ENCODE measurements at regions not wholly inside any gene's neighbourhood (a gene's known extent, or its start where the extent isn't known, plus 50 kb on each side); places are given as distances from the start of the nearest gene placed in this dataset.
"Not testable (repeated sequence)": the region's sequence is repeated elsewhere in the genome, so short reads cannot be mapped to it uniquely, and the experiment has no call there.

DNA sequence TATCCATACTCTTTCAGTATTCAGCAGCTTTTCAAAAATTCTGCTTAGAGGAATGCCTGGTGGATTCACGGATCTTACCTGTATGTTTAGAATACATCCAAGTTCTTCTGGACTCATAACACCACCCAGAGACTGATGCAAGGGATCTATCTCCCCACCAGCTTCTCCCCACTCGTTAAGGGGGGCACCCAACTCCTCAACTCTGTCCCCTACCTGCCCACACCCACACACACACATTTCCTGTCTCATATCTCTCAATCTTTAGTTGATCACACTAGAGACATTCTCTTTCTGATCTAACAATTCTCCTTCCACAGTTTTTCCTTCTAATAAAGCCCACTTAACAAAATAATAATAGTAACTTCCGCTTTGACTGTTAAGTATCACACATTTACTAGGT is 110.1 kb downstream of the DLEU7 start:
- no peak for DNase-seq

DNA sequence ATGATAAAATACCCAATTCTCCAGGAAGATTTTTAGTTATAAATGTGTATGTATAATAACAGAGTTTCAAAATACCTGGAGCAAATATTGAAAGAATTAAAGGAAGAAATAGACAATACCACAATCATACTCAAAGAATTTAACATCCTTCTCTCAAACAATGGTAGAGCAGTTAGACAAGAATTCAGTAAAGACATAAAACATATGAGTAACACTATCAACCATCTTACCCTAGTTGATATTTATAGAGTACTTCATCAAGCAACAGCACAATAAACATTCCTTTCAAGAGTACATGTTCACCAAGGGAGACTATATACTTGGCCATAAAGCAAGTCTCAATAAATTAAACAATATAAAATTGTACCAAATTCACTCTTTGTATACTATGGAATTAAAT is 108.4 kb downstream of the DLEU7 start:
- DNase-seq = no peak

DNA sequence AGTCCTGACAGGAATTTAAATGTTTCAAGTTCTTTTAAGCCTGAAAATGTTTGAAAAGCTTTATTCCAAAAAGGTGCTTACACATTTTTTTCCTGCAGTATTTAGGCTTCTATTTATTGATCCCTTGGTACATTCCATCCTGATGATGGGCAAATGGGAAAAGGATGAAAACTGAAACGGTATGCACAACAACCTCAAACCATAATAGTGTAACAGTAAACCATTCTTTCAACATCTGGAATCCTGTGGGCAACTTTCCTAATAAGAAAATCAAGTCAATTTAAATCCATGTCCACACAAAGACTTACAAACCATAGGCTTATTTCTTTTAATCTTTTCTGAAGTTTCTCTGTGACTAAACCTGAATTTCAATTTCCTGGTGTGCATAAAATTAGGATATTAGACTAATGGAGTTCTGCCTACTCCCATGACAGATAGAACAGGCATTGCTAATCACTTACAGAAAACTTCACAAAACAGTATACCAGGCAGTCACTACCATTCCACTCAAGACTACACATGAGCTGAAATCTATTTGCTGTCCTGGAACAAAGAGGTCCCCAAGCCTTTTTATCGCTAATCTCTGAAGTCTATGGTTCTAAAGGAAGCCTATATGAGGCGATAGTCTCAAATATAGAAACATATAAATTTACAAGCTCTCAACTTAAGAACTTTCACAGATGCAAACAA is 103.3 kb downstream of the DLEU7 start:
- no peak for DNase-seq

DNA sequence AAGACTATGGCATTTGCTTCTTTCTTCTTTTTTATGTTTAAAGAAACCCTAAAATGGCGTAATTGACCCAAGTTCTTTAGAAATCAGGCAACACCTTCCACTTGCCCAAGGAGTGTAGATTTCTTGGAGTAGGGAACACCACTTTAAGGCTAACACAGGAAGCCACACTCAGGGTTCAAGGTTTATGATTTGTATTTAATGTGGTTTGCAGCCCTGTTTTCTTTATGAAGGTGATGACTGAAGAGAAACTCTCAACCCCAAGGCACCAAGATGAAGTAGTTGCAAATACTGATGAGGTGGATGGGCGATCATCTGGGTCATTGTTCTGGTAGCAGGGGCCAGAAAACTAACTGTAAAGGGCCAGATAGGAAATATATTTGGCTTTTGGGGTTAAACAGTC is 101.1 kb downstream of the DLEU7 start:
- DNase-seq = no peak

DNA sequence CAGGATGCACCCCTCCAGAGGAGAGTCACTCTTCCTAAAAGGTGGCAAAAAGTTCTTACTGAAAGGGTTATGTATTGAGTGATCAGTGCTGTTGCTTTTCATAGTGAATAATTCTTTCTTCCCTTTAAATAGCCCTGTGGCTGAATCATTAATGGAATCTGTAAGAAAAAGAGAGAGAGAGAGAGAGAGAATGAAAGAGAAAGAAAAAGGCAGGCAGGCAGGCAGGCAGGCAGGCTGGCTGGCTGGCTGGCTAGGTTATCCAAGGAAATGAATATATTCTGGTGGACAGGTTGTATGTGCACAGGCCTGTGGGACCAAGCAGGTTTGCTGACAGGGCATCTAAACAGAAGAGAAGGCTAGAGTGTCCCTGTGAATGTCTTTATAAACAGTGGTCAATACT is 100.5 kb downstream of the DLEU7 start:
- DNase-seq = no peak

DNA sequence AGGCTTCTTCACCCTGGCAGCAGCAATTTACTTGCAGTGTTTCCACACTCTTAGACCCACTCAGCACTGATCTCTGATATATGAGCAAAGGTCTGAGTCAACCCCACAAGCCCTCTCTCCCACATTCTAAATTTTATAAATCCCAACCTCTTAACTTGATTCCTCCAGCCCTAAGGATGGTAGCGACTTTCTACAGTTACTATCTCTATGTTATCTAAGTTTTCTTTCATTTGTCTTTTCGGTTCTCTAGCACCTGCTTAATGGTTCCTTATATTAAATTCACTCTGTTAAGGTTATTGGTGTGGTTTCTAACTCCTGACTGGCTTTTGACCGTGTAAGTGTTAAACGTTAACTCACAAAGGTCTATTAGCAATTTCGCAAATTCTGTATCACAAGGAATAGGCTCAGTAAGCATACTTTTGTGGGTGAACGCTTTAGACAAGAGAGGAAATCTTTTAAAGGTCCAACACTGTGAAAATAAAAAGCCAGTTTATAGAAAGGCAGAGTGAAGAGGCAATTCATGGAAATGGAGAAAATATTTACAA is 99.3 kb downstream of the DLEU7 start:
- no peak for DNase-seq

DNA sequence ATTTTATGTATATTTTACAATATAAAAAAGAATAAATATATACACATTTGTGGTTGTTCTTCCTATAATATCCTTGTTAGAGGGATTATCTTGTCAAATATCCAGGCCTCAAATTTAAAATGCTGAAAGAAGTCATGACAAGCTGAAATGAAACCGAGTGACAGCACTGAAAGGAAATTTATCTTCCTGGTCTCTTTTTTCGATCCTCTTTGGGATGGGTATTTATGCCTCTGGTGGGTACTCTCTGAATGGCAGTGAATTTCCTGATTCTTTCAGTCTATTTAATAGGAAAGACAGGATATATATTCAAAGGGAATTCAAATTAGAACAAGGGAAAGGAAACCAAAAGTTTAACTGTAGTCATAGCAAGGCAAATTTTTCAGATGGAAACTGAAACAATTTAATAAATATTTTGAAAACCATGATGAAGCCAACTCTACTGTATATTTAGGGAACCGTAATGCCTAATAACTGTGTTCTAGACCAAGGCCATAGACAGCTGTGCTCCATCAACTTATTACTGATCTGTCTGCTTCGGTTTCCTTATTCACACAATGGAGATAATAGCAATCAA is 97.9 kb downstream of the DLEU7 start:
- no peak for DNase-seq

DNA sequence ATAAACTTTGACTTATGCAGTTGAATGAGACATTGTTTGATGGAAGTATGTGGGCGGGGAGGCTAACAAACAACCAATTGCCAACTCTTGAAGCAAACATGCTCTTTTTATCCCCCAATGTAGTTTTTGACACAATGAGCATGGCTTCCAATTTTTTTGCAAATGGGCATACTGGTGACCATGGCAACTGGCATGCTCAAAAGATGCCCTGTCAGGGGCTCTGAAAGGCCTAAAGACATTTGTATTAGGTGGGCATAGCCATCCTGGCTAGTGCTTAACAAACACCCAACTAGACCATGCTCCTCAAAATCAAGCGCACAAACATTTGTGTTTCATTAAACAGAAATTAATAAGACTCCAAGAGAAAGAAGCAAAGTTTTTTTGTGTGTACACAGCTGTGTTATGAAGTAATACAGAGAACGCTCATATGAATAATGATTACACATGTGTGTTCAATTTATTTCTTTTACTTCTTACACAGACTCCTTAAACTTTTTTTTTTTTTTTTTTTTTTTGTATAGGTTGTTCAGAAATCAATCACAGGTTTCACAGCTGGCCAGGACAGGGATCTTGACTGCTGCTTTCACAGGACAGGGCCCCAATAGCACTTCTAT is 95.6 kb downstream of the DLEU7 start:
- no peak for DNase-seq

DNA sequence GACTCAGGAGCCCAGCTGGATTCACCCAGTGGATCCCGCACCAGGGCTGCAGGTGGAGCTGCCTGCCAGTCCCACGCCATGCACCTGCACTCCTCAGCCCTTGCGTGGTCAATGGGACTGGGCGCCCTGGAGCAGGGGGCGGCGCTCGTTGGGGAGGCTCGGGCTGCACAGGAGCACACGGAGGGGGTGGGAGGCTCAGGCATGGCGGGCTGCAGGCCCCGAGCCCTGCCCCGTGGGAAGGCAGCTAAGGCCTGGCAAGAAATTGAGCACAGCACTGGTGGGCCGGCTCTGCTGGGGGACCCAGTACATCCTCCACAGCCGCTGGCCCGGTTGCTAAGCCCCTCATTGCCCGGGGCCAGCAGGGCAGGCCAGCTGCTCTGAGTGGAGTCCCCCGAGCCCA is 90.3 kb downstream of the DLEU7 start:
- DNase-seq = not testable (repeated sequence)

DNA sequence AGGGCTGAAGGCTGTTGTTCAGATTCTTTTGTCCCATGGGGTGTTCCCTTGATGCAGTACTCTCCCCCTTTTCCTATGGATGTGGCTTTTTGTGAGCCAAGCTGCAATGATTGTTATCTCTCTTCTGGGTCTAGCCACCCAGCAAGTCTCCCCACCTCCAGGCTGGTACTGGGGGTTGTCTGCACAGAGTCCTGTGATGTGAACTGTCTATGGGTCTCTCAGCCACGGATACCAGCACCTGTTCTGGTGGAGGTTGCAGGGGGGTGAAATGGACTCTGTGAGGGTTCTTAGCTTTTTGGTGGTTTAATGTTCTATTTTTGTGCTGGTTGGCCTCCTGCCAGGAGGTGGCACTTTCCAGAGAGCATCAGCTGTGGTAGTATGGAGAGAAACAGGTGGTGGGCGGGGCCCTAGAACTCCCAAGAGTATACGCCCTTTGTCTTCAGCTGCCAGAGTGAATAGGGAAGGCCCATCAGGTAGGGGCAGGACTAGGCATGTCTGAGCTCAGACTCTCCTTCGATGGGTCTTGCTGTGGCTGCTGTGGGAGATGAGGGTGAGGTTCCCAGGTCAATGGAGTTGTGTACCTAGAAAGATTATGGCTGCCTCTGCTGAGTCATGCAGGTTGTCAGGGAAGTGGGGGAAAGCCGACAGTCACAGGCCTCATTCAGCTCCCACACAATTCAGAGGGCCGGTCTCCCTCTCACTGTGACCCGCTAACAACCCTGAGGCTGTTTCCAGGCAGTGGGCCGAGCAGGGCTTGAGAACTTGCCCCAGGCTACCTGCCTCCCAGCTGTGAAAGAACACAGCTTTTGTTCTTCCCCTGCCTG is 87.4 kb downstream of the DLEU7 start:
- not testable (repeated sequence) for DNase-seq

DNA sequence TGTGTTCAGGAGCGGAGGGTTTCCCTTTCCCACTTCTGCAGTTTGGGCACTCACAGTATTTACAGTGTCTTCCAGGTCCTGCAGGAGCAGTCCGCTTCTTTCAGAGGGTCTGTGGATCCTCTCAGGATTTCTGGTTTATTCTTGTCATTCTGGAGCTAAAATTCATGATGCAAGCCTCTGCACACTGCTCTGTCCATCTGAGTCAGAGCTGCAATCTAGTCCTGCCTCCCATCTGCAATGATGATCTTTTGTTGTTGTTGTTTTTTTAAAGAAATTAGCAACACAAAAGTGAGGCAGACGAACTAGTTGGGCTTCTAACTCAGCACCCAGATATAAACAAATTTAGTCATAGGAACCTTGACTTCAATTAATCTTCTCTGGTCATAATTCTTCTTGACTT is 86.5 kb downstream of the DLEU7 start:
- DNase-seq = no peak

DNA sequence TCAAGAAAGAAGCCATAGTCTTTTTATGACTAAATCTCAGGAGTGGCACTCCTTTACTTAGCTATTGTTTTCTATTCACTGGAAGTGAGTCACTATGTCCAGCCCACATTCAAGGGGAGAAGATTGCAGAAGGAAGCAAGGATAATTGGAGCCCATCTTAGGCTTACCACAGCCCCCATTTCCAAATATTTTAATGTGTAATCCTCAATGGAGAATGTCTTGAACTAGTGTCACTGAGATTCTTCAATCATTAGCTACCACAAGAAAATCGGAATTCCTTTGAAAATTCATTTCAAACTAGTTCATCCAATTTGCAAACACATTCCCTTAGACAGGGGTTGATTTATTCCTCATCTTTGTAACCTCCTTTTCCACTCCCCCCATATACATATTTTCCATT is 84.7 kb downstream of the DLEU7 start:
- no peak for DNase-seq

DNA sequence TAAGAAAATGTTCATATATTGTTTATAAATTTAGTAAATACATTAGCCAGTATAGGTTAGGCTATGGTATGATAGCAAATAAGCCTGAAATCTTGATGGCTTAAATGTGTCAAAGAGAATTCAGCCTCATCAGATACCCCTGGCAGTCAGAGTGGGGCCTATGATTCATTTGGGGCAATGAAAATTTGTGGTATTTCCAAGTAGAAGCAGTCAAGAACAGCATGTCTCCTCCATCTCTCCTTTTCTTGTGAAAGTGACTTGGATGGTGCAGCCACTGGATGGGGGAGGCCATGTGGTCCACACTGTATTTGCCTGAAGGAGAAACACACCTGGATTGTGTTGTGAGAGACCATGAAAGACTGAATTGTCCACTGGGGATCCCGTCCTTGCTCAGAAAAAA is 82.7 kb downstream of the DLEU7 start:
- DNase-seq = no peak

DNA sequence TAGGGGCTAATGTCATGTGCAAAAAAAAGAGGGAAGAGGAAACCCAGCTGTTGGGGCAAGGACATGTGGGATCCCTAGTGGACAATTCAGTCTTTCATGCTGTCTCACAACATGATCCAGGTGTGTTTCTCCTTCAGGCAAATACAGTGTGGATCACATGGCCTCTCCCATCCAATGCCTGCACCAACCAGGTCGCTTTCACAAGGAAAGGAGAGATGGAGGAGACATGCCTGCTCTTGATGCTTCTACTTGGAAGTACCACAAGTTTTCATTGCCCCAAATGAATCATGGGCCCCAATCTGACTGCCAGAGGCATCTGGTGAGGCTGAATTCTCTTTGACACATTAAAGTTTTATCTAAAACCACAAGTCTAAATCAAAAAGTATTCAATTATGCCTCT is 82.1 kb downstream of the DLEU7 start:
- DNase-seq = no peak

DNA sequence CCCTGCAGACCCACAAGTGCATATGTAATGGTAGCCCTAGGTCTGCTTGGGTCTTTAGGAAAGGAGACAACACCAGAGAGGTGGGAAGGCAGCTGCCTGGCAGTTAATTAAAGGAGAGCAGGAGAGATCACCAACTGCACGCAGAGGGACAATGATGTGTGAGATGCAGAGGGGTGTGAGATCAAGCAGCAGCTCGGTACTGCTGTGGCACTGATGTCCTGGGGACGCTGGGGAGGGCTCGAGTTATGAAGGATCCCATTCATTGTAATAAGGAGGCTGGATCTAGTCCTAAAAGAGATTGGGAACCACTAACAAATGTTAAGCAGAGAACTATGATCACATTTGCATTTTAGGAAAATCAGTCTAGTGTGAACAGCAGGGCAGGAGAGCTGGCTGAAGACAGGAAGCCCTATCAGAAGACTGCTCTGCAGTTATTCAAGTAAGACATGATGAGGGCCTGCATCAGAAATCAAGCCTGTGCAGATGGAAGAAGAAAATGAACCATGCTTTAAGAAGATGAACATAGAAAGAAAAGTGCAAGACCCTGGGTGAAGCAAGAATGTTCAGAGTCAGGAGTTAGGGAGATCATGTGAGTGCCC is 80.4 kb downstream of the DLEU7 start:
- no peak for DNase-seq

DNA sequence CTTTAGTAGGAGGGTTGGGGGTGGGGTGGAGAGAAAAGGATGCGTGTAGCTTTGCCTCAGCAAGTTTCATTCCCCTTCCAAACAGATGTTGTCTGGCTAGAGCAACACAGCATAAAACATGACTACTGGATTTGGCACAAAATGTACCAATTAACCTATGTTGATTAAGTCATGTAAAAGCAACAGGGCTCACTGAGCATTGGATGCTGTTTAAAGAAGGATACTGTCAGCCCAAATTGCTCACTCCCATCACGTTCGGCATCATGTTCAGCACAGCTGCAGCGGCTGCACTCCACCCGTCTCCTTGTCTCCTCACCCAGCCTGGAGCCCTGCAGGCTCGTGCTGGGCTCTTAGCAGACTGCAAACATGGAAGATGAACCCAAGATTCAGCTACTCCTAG is 77.5 kb downstream of the DLEU7 start:
- DNase-seq = no peak

DNA sequence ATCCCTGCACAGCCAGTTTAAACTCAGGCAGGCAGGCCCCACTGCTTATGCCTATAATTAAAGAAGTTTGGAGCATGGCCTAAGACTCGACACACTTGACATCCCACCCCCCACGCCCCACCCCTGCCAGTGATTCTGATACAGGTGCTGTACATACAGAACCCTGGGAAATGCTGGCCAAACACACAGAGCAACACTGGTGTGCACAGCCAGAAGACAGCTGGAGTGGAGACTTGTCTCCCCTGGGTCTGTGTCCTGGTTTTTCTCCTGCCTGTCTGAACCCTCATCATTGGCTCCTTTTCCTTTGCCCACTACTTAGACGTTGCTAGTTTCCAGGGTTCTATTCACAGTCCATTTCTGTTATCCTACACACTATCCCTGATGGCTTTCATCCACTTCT is 76.8 kb downstream of the DLEU7 start:
- no peak for DNase-seq

DNA sequence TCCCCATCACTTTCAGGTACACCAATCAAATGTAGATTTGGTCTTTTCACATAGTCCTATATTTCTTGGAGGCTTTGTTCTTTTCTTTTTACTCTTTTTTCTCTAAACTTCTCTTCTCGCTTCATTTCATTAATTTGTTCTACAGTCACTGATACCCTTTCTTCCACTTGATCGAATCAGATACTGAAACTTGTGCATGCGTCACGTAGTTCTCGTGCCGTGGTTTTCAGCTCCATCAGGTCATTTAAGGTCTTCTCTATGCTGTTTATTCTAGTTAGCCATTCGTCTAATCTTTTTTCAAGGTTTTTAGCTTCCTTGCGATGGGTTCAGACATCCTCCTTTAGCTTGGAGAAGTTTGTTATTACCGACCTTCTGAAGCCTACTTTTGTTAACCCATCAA is 70.6 kb downstream of the DLEU7 start:
- DNase-seq = not testable (repeated sequence)
